ENCODE measurements at regions not wholly inside any gene's neighbourhood (a gene's known extent, or its start where the extent isn't known, plus 50 kb on each side); places are given as distances from the start of the nearest gene placed in this dataset.

DNA sequence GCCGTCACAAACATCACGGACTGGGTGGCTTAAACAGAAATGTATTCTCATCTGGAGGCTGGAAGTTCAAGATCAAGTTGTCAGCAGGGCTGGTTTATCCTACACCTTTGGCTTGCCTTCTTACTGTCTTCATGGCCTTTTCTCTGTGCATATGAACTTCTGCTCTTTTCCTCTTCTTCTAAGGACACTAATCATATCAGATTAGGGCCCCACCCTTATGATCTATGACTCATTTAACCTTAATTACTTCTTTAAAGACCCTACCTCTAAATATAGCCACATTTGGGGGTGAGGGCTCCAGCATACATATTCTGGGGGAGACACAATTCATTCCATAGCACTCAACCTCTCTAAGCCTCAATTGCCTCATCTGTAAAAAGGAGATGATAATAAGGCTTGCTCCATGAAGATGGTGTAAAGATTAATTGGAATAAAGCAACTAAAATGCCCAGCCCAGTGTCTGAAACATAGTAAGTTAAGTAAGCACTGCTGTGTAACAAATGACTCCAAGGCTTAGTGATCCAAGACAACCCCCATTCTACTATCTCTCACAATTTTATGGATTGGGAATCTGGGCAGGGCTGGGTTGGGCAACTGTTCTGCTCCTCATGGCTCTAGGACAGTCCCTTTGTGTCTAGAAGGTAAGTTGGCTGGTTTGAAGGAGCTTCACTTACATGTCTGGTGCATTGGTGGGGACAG is 119.8 kb downstream of the BANF2 start:
- DNase-seq (ENCODE audit: low spot score): no peak
- Mint-ChIP-seq H3K9me3 (ENCODE audit: low read depth) (peaks cover 4% of the 10 kb centered on the region), H3K4me1 (ENCODE audit: low read depth) (peaks cover 23% of the 10 kb centered on the region), H3K27me3 (ENCODE audit: low read depth) (no peaks in the 10 kb centered on the region), H3K27ac (ENCODE audit: unreplicated experiment) (no peak overlapping the region), H3K36me3 (ENCODE audit: low read depth) (peaks cover 4% of the 10 kb centered on the region), H3K4me3 (ENCODE audit: unreplicated experiment) (no peak overlapping the region)
- TF ChIP-seq, protein P1, sequence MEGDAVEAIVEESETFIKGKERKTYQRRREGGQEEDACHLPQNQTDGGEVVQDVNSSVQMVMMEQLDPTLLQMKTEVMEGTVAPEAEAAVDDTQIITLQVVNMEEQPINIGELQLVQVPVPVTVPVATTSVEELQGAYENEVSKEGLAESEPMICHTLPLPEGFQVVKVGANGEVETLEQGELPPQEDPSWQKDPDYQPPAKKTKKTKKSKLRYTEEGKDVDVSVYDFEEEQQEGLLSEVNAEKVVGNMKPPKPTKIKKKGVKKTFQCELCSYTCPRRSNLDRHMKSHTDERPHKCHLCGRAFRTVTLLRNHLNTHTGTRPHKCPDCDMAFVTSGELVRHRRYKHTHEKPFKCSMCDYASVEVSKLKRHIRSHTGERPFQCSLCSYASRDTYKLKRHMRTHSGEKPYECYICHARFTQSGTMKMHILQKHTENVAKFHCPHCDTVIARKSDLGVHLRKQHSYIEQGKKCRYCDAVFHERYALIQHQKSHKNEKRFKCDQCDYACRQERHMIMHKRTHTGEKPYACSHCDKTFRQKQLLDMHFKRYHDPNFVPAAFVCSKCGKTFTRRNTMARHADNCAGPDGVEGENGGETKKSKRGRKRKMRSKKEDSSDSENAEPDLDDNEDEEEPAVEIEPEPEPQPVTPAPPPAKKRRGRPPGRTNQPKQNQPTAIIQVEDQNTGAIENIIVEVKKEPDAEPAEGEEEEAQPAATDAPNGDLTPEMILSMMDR (IDR thresholded peaks at IDR 0.05): no peak

DNA sequence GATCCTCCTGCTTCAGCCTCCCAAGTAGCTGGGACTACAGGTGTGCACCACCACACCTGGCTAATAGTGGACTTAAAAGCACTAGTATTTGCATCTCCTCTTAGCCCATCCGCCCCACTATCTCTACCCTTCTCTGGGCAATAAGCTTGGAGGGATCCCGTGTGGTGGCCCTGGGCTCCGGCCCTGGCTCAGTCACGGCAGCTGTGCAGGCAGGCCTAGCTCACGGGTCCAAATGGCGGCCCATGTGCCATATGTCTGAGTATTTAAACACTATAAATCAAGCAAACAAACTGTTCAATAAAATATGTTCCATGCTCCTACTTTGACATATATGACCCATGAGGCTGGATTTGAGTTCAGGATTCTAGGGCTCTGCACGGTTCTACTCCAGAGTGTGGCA is 118.4 kb downstream of the BANF2 start:
- H3K27ac Mint-ChIP-seq (ENCODE audit: unreplicated experiment): no peak overlapping the region
- H3K4me1 Mint-ChIP-seq (ENCODE audit: low read depth): peaks cover 23% of the 10 kb centered on the region
- peaks cover 4% of the 10 kb centered on the region for H3K36me3 Mint-ChIP-seq (ENCODE audit: low read depth)
- DNase-seq (ENCODE audit: low spot score): no peak
- no peaks in the 10 kb centered on the region for H3K27me3 Mint-ChIP-seq (ENCODE audit: low read depth)
- H3K4me3 Mint-ChIP-seq (ENCODE audit: unreplicated experiment): no peak overlapping the region
- TF ChIP-seq, protein P1 (IDR thresholded peaks at IDR 0.05): no peak
- H3K9me3 Mint-ChIP-seq (ENCODE audit: low read depth): peaks cover 4% of the 10 kb centered on the region

DNA sequence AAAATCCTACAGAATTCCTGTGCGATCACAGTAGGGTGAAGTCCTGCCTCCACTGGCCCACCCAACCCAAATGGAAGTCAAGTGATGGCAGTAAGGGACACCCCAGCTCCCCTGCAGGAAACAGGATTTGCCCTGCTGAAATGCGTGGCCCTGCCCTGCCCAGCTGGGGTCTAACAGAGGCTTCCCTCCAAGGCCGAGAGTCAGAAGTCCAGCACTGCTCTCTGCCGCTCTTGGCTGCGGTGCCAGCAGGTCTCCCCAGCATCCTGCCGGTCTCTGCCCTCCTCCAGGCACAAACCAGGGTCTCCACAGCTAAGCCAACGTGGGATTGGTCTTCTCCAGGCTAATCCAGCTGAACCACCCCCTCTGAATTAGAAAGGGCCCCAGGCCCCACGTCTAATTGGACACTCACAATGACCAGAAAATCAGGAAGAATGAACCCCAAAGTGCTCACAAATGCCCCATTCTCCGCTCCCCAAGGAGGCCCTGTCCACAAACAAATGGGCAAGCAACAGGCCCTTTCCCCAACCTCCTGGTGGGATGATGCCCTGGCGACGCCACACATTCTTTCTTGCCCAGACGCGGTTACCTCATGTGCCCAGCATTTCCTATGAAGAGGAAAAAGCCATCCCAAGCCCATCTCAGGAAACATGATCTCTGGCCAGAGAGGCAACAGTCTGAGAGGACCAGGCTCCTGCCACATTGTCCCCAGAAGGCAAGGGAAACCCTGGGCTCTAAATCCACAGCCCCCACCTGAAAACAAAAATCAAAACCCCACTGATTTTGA is 117.2 kb downstream of the BANF2 start:
- H3K4me1 Mint-ChIP-seq (ENCODE audit: low read depth): peaks cover 20% of the 10 kb centered on the region
- peak overlapping the region; percentile 88 for H3K27ac Mint-ChIP-seq (ENCODE audit: unreplicated experiment)
- H3K9me3 Mint-ChIP-seq (ENCODE audit: low read depth): peaks cover 4% of the 10 kb centered on the region
- no peak for DNase-seq (ENCODE audit: low spot score)
- no peaks in the 10 kb centered on the region for H3K27me3 Mint-ChIP-seq (ENCODE audit: low read depth)
- no peak overlapping the region for H3K4me3 Mint-ChIP-seq (ENCODE audit: unreplicated experiment)
- peaks cover 4% of the 10 kb centered on the region for H3K36me3 Mint-ChIP-seq (ENCODE audit: low read depth)
- TF ChIP-seq, protein P1 (IDR thresholded peaks at IDR 0.05): no peak

GRCh38 chr20:17811628-17811965 is 111.8 kb downstream of the BANF2 start:
- Mint-ChIP-seq H3K4me1 (ENCODE audit: low read depth) (peaks cover 43% of the 10 kb centered on the region), H3K4me3 (ENCODE audit: unreplicated experiment) (no peak overlapping the region), H3K36me3 (ENCODE audit: low read depth) (no peaks in the 10 kb centered on the region), H3K27ac (ENCODE audit: unreplicated experiment) (no peak overlapping the region), H3K9me3 (ENCODE audit: low read depth) (no peaks in the 10 kb centered on the region), H3K27me3 (ENCODE audit: low read depth) (no peaks in the 10 kb centered on the region)
- TF ChIP-seq, protein P1 (IDR thresholded peaks at IDR 0.05): no peak
- no peak for DNase-seq (ENCODE audit: low spot score)

DNA sequence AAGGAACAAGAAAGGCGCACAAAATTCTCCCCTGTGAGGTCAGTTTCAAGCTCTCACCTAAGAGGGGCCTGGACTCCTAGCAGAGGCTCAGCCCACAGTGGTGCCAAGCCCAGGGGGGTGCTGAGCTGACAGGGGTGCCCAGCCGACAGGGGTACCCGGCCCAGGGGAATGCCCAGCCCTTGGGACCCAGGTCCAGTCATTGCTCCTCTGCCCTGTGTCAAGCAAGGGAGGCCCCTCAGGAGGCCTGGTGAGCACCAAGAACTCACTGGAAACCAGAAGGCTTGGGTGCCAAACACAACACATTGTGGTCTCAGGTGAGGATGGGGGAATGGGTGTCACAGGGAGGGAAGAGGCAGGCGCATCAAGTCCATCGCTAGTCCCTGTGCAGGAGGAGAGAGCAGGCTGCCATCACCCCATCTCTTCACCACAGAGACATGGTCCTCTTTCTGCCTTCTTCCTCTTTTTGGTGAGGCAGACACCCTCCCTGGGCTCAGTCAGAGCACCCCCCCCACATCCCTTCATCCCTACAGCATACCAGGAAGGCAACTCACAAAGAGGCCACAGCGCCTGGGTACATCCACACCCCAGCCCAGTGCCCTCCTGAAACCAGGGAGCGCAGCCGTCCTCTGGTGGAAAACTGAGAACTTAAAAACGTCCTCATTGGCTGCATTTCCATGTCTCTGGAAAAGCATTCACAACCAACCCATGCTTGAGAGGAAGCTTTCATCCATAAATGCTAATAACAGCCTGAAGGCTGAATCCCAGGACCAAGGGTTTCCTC is 111.3 kb downstream of the BANF2 start:
- H3K27me3 Mint-ChIP-seq (ENCODE audit: low read depth): no peaks in the 10 kb centered on the region

More for the DNA sequence above, 111.3 kb downstream of the BANF2 start:
- DNase-seq (ENCODE audit: low spot score): no peak
- Mint-ChIP-seq H3K4me1 (ENCODE audit: low read depth) (peaks cover 48% of the 10 kb centered on the region), H3K27ac (ENCODE audit: unreplicated experiment) (no peak overlapping the region), H3K4me3 (ENCODE audit: unreplicated experiment) (no peak overlapping the region), H3K36me3 (ENCODE audit: low read depth) (no peaks in the 10 kb centered on the region), H3K9me3 (ENCODE audit: low read depth) (no peaks in the 10 kb centered on the region)
- TF ChIP-seq, protein P1 (IDR thresholded peaks at IDR 0.05): no peak

All from chondrocyte (in vitro differentiated cells).